H1 (cell line): ENCODE measurements at regions not wholly inside any gene's neighbourhood (a gene's known extent, or its start where the extent isn't known, plus 50 kb on each side); places are given as distances from the start of the nearest gene placed in this dataset.

Experiments
- CBX5 ChIP-seq: fragments of 300-800, 300-1000 bp; sonication (generic); IDR thresholded peaks from 2 replicates; pipeline ENCODE4 v1.7.1; 2016; ENCODE audit warnings: antibody characterized with exemption, low read length, low read depth
- TAF7 ChIP-seq: optimal IDR thresholded peaks from 2 replicates; pipeline ENCODE3; 2011; ENCODE audit warnings: low read depth, mild to moderate bottlenecking, inconsistent platforms, low read length, moderate library complexity, borderline replicate concordance

DNA sequence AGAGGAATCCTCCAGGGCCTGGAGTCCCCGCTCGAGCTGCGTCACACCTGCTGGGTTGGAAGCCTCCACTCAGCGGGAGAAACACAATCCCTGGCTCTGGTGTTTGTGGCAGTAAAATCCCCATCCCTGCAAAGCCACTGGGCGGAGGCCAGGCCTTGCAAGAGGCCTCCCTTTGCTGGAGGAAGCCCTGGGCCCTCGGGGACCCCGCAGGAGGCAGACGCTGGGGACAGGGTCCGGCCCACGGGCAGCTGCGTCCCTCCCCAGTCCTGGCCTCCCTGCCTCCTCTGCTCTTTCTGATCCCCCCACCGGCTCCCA is 194.7 kb downstream of the BRD1 start (continued):
- no peak for TF ChIP-seq CBX5
- no peak for TF ChIP-seq TAF7
